ENCODE measurements at regions not wholly inside any gene's neighbourhood (a gene's known extent, or its start where the extent isn't known, plus 50 kb on each side); places are given as distances from the start of the nearest gene placed in this dataset.

DNA sequence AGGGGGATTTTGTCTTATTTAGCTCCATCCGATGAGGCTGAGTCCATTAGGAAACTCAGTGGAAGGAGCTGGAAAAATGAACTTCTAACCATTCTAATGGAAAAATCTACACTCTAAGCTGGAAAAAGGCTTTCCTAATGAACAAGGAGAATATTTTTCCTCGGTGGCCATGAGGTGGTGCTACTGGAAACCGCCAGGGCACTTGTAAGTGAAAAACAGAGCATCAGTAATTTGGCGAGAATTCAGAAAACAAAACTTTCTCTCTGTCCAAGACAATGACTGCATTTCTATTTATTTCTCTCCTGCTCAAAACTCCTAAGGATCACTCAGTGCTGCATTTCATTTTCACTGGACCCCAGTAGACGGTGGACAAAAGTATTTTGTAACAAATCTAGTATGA lies 237.6 kb downstream of the TENT4A start:
- TF ChIP-seq, protein P1, sequence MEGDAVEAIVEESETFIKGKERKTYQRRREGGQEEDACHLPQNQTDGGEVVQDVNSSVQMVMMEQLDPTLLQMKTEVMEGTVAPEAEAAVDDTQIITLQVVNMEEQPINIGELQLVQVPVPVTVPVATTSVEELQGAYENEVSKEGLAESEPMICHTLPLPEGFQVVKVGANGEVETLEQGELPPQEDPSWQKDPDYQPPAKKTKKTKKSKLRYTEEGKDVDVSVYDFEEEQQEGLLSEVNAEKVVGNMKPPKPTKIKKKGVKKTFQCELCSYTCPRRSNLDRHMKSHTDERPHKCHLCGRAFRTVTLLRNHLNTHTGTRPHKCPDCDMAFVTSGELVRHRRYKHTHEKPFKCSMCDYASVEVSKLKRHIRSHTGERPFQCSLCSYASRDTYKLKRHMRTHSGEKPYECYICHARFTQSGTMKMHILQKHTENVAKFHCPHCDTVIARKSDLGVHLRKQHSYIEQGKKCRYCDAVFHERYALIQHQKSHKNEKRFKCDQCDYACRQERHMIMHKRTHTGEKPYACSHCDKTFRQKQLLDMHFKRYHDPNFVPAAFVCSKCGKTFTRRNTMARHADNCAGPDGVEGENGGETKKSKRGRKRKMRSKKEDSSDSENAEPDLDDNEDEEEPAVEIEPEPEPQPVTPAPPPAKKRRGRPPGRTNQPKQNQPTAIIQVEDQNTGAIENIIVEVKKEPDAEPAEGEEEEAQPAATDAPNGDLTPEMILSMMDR (IDR thresholded peaks at IDR 0.05), result no peak
- TF ChIP-seq POLR2A (IDR thresholded peaks at IDR 0.05), result no peak
